Stimulated activated CD8-positive, alpha-beta memory T cell treated with anti-CD3 and anti-CD28 coated beads, Interleukin-7, amount 100 ng/mL, for 4 hours (primary cell): ENCODE measurements at regions not wholly inside any gene's neighbourhood (a gene's known extent, or its start where the extent isn't known, plus 50 kb on each side); places are given as distances from the start of the nearest gene placed in this dataset.

Source experiments
- DNase-seq, 2 donors: peaks; one replicate each; pipeline ENCODE4 v3.0.0-alpha.2; 2020; ENCODE audit warnings: low read depth in 2 of 2

- DNase-seq, result no peak
These were observed 260.8 kb upstream of the PSMD7 start for GRCh38 chr16:74035816-74036215.

- no peak for DNase-seq
These were observed 261.8 kb upstream of the PSMD7 start for GRCh38 chr16:74034862-74035261.

- no peak for DNase-seq
These were observed 262.4 kb upstream of the PSMD7 start for GRCh38 chr16:74034200-74034599.

- no peak for DNase-seq
These were observed 263.1 kb upstream of the PSMD7 start for GRCh38 chr16:74033441-74033995.

GRCh38 chr16:74031551-74031950, 265.1 kb upstream of the PSMD7 start:
- DNase-seq, result no peak

GRCh38 chr16:74030000-74030706, 266.5 kb upstream of the PSMD7 start:
- DNase-seq, result no peak

- DNase-seq, result no peak
These were observed 267.4 kb upstream of the PSMD7 start for GRCh38 chr16:74029115-74029792.

- no peak for DNase-seq
These were observed 270.0 kb upstream of the PSMD7 start for GRCh38 chr16:74026373-74027281.

- no peak for DNase-seq
These were observed 271.7 kb upstream of the PSMD7 start for GRCh38 chr16:74024953-74025352.

GRCh38 chr16:74020095-74020670, 276.4 kb upstream of the PSMD7 start:
- no peak for DNase-seq

- no peak for DNase-seq
These were observed 277.0 kb upstream of the PSMD7 start for GRCh38 chr16:74019612-74020011.

- no peak for DNase-seq
These were observed 280.7 kb upstream of the PSMD7 start for GRCh38 chr16:74015953-74016352.

- DNase-seq, result no peak
These were observed 297.9 kb upstream of the PSMD7 start for GRCh38 chr16:73998707-73999106.

- no peak for DNase-seq
These were observed 298.6 kb upstream of the PSMD7 start for GRCh38 chr16:73997971-73998370.

- DNase-seq, result no peak
These were observed 299.3 kb upstream of the PSMD7 start for GRCh38 chr16:73997340-73997711.

- no peak for DNase-seq
These were observed 299.8 kb upstream of the PSMD7 start for GRCh38 chr16:73996624-73997339.

GRCh38 chr16:73993878-73994277, 302.7 kb upstream of the PSMD7 start:
- no peak for DNase-seq

- no peak for DNase-seq
These were observed 318.2 kb upstream of the PSMD7 start for GRCh38 chr16:73978407-73978784.

GRCh38 chr16:73976644-73977043, 320.0 kb upstream of the PSMD7 start:
- DNase-seq, result no peak

- DNase-seq, result no peak
These were observed 323.4 kb upstream of the PSMD7 start for GRCh38 chr16:73973174-73973573.

- no peak for DNase-seq
These were observed 329.8 kb upstream of the PSMD7 start for GRCh38 chr16:73966851-73967250.
